WTC11 (cell line): ENCODE measurements at regions not wholly inside any gene's neighbourhood (a gene's known extent, or its start where the extent isn't known, plus 50 kb on each side); places are given as distances from the start of the nearest gene placed in this dataset.

ENCODE experiments used
- ATAC-seq: fragments of 200-7000 bp; cut with Tn5 transposase; 2 replicates; pipeline ENCODE4 v1.10.0; 2021; ENCODE audit warnings: mild to moderate bottlenecking, moderate library complexity
- CTCF ChIA-PET: fragments of 300-600 bp; sonication (Branson Sonifier 250); formaldehyde crosslinking; loops from one replicate; lab custom pipeline; 2021; ENCODE audit warnings: antibody characterized with exemption; lab: Charles Lee
- POLR2A ChIA-PET: fragments of 350-600 bp; sonication (Branson Sonifier 250); formaldehyde crosslinking; loops from one replicate; lab custom pipeline; 2021; ENCODE audit warnings: antibody characterized with exemption; lab: Charles Lee
- DNase-seq: peaks from one replicate; pipeline ENCODE4 v3.0.0; 2021; ENCODE audit warnings: low spot score
- H3K27ac Mint-ChIP-seq: 2 replicates; pipeline ENCODE4 v1.8.0; 2021; ENCODE audit warnings: mixed read lengths
- H3K27me3 Mint-ChIP-seq: 2 replicates; pipeline ENCODE4 v1.8.0; 2021; ENCODE audit warnings: low read depth, mild to moderate bottlenecking, moderate library complexity, mixed read lengths
- H3K36me3 Mint-ChIP-seq: 2 replicates; pipeline ENCODE4 v1.8.0; 2021; ENCODE audit warnings: mixed read lengths
- H3K4me1 Mint-ChIP-seq: 2 replicates; pipeline ENCODE4 v1.8.0; 2022; ENCODE audit warnings: mixed read lengths
- H3K4me3 Mint-ChIP-seq: 2 replicates; pipeline ENCODE4 v1.8.0; 2021; ENCODE audit warnings: mild to moderate bottlenecking, moderate library complexity, mixed read lengths
- H3K9me3 Mint-ChIP-seq: 2 replicates; pipeline ENCODE4 v1.8.0; 2021; ENCODE audit warnings: mixed read lengths
- ATF2 ChIP-seq: sonication (generic); formaldehyde crosslinking; IDR thresholded peaks from 2 replicates; pipeline ENCODE4 v1.8.1; 2022; ENCODE audit warnings: low read depth, missing genetic modification reagents, borderline replicate concordance
- E2F4 ChIP-seq: sonication (generic); formaldehyde crosslinking; IDR thresholded peaks from 2 replicates; pipeline ENCODE4 v1.8.1; 2022; ENCODE audit warnings: low read depth, mild to moderate bottlenecking, moderate library complexity, missing genetic modification reagents, borderline replicate concordance
- ESRRA ChIP-seq: sonication (generic); formaldehyde crosslinking; IDR thresholded peaks from 2 replicates; pipeline ENCODE4 v1.8.1; 2022; ENCODE audit warnings: mild to moderate bottlenecking, missing genetic modification reagents, borderline replicate concordance
- GRHL2 ChIP-seq: fragments of 250-450 bp; sonication (Bioruptor Pico); IDR thresholded peaks from 2 replicates; pipeline ENCODE4 v1.8.0; 2022; ENCODE audit warnings: mild to moderate bottlenecking, moderate library complexity; ENCODE audit not compliant: insufficient replicate concordance, severe bottlenecking
- MXD4 ChIP-seq: fragments of 250-450 bp; sonication (Bioruptor Pico); IDR thresholded peaks from 2 replicates; pipeline ENCODE4 v1.8.0; 2021; ENCODE audit warnings: mild to moderate bottlenecking, moderate library complexity, borderline replicate concordance
- NFE2L1 ChIP-seq: sonication (generic); formaldehyde crosslinking; IDR thresholded peaks from 2 replicates; pipeline ENCODE4 v1.8.1; 2023; ENCODE audit warnings: missing genetic modification reagents
- PRDM15 ChIP-seq: sonication (generic); formaldehyde crosslinking; IDR thresholded peaks from 2 replicates; pipeline ENCODE4 v1.8.0; 2022; ENCODE audit warnings: missing genetic modification reagents
- USF2 ChIP-seq: sonication (generic); formaldehyde crosslinking; IDR thresholded peaks from 2 replicates; pipeline ENCODE4 v1.8.1; 2023; ENCODE audit warnings: mild to moderate bottlenecking, missing genetic modification reagents, moderate library complexity
- ZBTB43 ChIP-seq: sonication (generic); formaldehyde crosslinking; IDR thresholded peaks from 2 replicates; pipeline ENCODE4 v1.8.1; 2023; ENCODE audit warnings: mild to moderate bottlenecking, missing genetic modification reagents
- ZNF317 ChIP-seq: sonication (generic); formaldehyde crosslinking; IDR thresholded peaks from 2 replicates; pipeline ENCODE4 v1.8.1; 2023; ENCODE audit warnings: low read depth, mild to moderate bottlenecking, moderate library complexity, missing genetic modification reagents, borderline replicate concordance
- TF ChIP-seq, protein P1 (sequence below): sonication (generic); formaldehyde crosslinking; IDR thresholded peaks from 2 replicates; pipeline ENCODE4 v1.8.1; 2023; ENCODE audit warnings: mild to moderate bottlenecking, missing genetic modification reagents, borderline replicate concordance
- TF ChIP-seq, protein P2 (sequence below): sonication (generic); formaldehyde crosslinking; IDR thresholded peaks from 2 replicates; pipeline ENCODE4 v1.8.1; 2022; ENCODE audit warnings: missing genetic modification reagents, borderline replicate concordance
- TF ChIP-seq, protein P3 (sequence below): fragments of 200-600 bp; IDR thresholded peaks from 2 replicates; pipeline ENCODE4 v1.8.0; 2022; ENCODE audit warnings: antibody characterized with exemption
- TF ChIP-seq, protein P4 (sequence below): sonication (generic); formaldehyde crosslinking; IDR thresholded peaks from 2 replicates; pipeline ENCODE4 v1.8.0; 2023; ENCODE audit warnings: mild to moderate bottlenecking, missing genetic modification reagents

DNA sequence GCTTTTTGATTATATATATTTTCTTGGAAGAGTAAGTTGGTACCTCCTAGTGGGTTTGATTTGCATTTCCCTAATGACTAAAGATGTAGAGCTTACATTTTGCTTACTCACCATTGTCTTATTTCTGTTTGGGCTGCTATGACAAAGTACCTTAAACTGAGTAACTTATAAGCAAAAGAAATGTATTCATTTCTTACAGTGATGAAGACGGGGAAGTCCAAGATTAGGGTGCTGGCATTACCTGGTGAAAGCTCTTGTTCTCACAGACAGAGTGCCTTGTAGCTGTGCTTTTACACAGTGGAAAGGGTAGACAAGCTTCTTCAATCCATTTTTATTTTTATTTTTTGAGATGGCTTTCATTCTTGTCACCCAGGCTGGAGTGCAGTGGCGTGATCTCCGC is 229.2 kb upstream of the AGA start:
- no peaks in the 10 kb centered on the region for H3K27me3 Mint-ChIP-seq

More for the DNA sequence above, 229.2 kb upstream of the AGA start:
- CTCF ChIA-PET: no interaction called here
- TF ChIP-seq, protein P1, sequence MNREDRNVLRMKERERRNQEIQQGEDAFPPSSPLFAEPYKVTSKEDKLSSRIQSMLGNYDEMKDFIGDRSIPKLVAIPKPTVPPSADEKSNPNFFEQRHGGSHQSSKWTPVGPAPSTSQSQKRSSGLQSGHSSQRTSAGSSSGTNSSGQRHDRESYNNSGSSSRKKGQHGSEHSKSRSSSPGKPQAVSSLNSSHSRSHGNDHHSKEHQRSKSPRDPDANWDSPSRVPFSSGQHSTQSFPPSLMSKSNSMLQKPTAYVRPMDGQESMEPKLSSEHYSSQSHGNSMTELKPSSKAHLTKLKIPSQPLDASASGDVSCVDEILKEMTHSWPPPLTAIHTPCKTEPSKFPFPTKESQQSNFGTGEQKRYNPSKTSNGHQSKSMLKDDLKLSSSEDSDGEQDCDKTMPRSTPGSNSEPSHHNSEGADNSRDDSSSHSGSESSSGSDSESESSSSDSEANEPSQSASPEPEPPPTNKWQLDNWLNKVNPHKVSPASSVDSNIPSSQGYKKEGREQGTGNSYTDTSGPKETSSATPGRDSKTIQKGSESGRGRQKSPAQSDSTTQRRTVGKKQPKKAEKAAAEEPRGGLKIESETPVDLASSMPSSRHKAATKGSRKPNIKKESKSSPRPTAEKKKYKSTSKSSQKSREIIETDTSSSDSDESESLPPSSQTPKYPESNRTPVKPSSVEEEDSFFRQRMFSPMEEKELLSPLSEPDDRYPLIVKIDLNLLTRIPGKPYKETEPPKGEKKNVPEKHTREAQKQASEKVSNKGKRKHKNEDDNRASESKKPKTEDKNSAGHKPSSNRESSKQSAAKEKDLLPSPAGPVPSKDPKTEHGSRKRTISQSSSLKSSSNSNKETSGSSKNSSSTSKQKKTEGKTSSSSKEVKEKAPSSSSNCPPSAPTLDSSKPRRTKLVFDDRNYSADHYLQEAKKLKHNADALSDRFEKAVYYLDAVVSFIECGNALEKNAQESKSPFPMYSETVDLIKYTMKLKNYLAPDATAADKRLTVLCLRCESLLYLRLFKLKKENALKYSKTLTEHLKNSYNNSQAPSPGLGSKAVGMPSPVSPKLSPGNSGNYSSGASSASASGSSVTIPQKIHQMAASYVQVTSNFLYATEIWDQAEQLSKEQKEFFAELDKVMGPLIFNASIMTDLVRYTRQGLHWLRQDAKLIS (CRISPR knock-in tag): no peak
- TF ChIP-seq E2F4 (no peak), PRDM15 (no peak), ZBTB43 (CRISPR knock-in tag) (no peak), ZNF317 (CRISPR knock-in tag) (no peak), NFE2L1 (CRISPR knock-in tag) (no peak), GRHL2 (CRISPR knock-in tag) (no peak), MXD4 (CRISPR knock-in tag) (no peak), ESRRA (CRISPR knock-in tag) (no peak), USF2 (CRISPR knock-in tag) (no peak), ATF2 (CRISPR knock-in tag) (no peak)
- TF ChIP-seq, protein P2, sequence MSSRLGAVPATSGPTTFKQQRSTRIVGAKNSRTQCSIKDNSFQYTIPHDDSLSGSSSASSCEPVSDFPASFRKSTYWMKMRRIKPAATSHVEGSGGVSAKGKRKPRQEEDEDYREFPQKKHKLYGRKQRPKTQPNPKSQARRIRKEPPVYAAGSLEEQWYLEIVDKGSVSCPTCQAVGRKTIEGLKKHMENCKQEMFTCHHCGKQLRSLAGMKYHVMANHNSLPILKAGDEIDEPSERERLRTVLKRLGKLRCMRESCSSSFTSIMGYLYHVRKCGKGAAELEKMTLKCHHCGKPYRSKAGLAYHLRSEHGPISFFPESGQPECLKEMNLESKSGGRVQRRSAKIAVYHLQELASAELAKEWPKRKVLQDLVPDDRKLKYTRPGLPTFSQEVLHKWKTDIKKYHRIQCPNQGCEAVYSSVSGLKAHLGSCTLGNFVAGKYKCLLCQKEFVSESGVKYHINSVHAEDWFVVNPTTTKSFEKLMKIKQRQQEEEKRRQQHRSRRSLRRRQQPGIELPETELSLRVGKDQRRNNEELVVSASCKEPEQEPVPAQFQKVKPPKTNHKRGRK (CRISPR knock-in tag): no peak
- TF ChIP-seq, protein P3, sequence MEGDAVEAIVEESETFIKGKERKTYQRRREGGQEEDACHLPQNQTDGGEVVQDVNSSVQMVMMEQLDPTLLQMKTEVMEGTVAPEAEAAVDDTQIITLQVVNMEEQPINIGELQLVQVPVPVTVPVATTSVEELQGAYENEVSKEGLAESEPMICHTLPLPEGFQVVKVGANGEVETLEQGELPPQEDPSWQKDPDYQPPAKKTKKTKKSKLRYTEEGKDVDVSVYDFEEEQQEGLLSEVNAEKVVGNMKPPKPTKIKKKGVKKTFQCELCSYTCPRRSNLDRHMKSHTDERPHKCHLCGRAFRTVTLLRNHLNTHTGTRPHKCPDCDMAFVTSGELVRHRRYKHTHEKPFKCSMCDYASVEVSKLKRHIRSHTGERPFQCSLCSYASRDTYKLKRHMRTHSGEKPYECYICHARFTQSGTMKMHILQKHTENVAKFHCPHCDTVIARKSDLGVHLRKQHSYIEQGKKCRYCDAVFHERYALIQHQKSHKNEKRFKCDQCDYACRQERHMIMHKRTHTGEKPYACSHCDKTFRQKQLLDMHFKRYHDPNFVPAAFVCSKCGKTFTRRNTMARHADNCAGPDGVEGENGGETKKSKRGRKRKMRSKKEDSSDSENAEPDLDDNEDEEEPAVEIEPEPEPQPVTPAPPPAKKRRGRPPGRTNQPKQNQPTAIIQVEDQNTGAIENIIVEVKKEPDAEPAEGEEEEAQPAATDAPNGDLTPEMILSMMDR: no peak
- TF ChIP-seq, protein P4, sequence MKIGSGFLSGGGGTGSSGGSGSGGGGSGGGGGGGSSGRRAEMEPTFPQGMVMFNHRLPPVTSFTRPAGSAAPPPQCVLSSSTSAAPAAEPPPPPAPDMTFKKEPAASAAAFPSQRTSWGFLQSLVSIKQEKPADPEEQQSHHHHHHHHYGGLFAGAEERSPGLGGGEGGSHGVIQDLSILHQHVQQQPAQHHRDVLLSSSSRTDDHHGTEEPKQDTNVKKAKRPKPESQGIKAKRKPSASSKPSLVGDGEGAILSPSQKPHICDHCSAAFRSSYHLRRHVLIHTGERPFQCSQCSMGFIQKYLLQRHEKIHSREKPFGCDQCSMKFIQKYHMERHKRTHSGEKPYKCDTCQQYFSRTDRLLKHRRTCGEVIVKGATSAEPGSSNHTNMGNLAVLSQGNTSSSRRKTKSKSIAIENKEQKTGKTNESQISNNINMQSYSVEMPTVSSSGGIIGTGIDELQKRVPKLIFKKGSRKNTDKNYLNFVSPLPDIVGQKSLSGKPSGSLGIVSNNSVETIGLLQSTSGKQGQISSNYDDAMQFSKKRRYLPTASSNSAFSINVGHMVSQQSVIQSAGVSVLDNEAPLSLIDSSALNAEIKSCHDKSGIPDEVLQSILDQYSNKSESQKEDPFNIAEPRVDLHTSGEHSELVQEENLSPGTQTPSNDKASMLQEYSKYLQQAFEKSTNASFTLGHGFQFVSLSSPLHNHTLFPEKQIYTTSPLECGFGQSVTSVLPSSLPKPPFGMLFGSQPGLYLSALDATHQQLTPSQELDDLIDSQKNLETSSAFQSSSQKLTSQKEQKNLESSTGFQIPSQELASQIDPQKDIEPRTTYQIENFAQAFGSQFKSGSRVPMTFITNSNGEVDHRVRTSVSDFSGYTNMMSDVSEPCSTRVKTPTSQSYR (CRISPR knock-in tag): no peak
- Mint-ChIP-seq H3K4me3 (no peak overlapping the region), H3K36me3 (no peaks in the 10 kb centered on the region), H3K4me1 (peaks cover 3% of the 10 kb centered on the region), H3K27ac (no peak overlapping the region), H3K9me3 (peaks cover 1% of the 10 kb centered on the region; the same call in 1 of the 2 replicates)
- ATAC-seq (no peak), DNase-seq (no peak)
- POLR2A ChIA-PET: no interaction called here
